GM19468 (cell line): ENCODE measurements at regions not wholly inside any gene's neighbourhood (a gene's known extent, or its start where the extent isn't known, plus 50 kb on each side); places are given as distances from the start of the nearest gene placed in this dataset.

Experiments
- ATAC-seq: cut with Tn5 transposase; IDR thresholded peaks from one replicate; pipeline ENCODE4 v1.9.1; 2021; ENCODE audit warnings: mild to moderate bottlenecking, moderate library complexity, moderate number of reproducible peaks; ENCODE audit not compliant: unreplicated experiment; ENCODE audit errors: extremely low read depth

GRCh38 chr15:98437752-98438151, 210.6 kb upstream of the IGF1R start:
- no peak for ATAC-seq

- no peak for ATAC-seq
These were observed 210.0 kb upstream of the IGF1R start for GRCh38 chr15:98438326-98438725.

- ATAC-seq: no peak
These were observed 209.4 kb upstream of the IGF1R start for GRCh38 chr15:98438907-98439306.

- ATAC-seq: no peak
These were observed 208.8 kb upstream of the IGF1R start for GRCh38 chr15:98439523-98439942.

GRCh38 chr15:98440917-98441316, 207.4 kb upstream of the IGF1R start:
- ATAC-seq: no peak

GRCh38 chr15:98441599-98441998, 206.7 kb upstream of the IGF1R start:
- no peak for ATAC-seq

GRCh38 chr15:98442379-98442833, 205.9 kb upstream of the IGF1R start:
- no peak for ATAC-seq

- no peak for ATAC-seq
These were observed 205.4 kb upstream of the IGF1R start for GRCh38 chr15:98442901-98443300.

- ATAC-seq: no peak
These were observed 204.8 kb upstream of the IGF1R start for GRCh38 chr15:98443526-98443925.

GRCh38 chr15:98444138-98444537, 204.2 kb upstream of the IGF1R start:
- no peak for ATAC-seq

GRCh38 chr15:98445315-98445714, 203.0 kb upstream of the IGF1R start:
- ATAC-seq: no peak

- no peak for ATAC-seq
These were observed 202.3 kb upstream of the IGF1R start for GRCh38 chr15:98446083-98446482.

- no peak for ATAC-seq
These were observed 201.3 kb upstream of the IGF1R start for GRCh38 chr15:98447069-98447468.

GRCh38 chr15:98451236-98451635, 197.1 kb upstream of the IGF1R start:
- ATAC-seq: no peak

- ATAC-seq: no peak
These were observed 196.1 kb upstream of the IGF1R start for GRCh38 chr15:98452238-98452637.

- no peak for ATAC-seq
These were observed 192.4 kb upstream of the IGF1R start for GRCh38 chr15:98455904-98456303.

- no peak for ATAC-seq
These were observed 171.8 kb upstream of the IGF1R start for GRCh38 chr15:98476559-98476958.

GRCh38 chr15:98480844-98481243, 167.5 kb upstream of the IGF1R start:
- ATAC-seq: no peak

GRCh38 chr15:98483575-98484130, 164.7 kb upstream of the IGF1R start:
- no peak for ATAC-seq

GRCh38 chr15:98484914-98485313, 163.4 kb upstream of the IGF1R start:
- ATAC-seq: no peak

GRCh38 chr15:98485451-98485850, 162.9 kb upstream of the IGF1R start:
- no peak for ATAC-seq

- ATAC-seq: no peak
These were observed 154.3 kb upstream of the IGF1R start for GRCh38 chr15:98493966-98494511.
